GM18505 (cell line): ENCODE measurements at regions not wholly inside any gene's neighbourhood (a gene's known extent, or its start where the extent isn't known, plus 50 kb on each side); places are given as distances from the start of the nearest gene placed in this dataset.
"Not testable (repeated sequence)": the region's sequence is repeated elsewhere in the genome, so short reads cannot be mapped to it uniquely, and the experiment has no call there.

Source experiments
- ATAC-seq: cut with Tn5 transposase; IDR thresholded peaks from one replicate; pipeline ENCODE4 v1.9.1; 2021; ENCODE audit not compliant: unreplicated experiment
- POLR2A ChIP-seq: IDR thresholded peaks from 4 replicates; pipeline ENCODE4 v1.6.1; 2011; ENCODE audit warnings: borderline replicate concordance; ENCODE audit not compliant: insufficient read depth, insufficient read length; ENCODE audit errors: extremely low read depth

DNA sequence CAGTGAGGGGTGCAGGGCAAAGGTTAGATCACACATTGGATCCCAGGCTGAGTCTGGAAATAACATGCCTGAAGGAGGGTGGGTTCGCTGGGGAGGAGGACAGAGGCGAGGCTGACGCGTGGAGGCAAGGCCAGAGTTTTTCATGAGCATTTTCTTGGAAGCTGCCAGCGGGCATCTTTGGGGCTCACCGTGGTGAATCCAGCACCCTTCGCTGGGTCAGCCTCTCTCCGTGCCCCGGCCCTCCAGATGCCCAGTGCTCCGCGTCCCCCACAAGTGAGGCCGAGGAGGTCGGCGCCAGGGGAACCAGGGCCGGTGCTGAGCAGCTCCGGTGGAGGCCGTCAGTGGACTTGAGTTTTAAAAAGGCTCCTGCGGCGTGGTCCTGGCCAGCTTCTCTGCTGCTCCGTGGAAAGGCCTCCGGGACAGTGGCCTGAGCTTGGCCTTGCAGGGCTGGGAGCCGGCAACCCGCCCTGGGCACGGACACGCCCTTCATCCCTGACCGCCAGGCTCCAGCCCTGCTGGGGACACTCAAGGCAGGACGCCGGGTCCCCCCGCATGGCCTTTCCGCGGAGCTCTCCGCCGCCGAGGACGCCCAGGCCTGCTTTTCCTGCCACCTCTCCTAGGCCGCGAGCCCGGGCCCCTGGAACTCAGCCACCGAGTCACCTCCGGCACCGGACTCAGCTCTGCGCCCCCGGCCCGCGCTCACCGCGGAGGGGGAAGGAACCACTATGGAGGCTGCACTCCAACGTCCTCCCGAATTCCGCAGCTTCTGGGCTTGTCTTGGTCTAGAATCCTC, 114.3 kb downstream of the THBS2 start:
- TF ChIP-seq POLR2A: no peak
- no peak for ATAC-seq

DNA sequence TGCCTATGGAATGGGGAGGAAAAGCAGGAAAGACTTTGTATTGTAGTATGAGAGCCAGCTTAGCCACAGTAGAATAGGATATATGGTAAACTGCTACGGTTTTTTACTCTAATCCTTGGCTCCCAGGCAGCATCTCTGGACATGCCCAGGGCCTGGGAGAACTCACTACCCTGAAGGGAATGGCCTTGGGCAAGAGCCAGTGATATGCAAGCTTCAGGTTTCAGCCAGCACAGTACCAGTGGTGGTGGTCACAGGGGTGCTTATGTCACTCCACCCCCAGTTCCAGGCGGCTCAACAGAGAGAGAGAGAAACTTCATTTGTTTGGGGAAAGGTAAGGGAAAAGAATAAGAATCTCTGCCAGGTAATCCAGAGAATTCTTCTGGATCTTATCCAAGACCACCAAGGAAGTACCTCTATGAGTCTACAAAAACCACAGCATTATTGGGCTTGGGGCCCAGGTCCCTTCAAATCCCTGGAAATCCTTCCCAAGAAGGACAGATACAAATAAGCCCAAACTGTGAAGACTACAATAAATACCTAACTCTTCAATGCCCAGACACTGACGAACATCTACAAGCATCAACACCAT, 121.2 kb downstream of the THBS2 start:
- no peak for ATAC-seq
- no peak for TF ChIP-seq POLR2A

DNA sequence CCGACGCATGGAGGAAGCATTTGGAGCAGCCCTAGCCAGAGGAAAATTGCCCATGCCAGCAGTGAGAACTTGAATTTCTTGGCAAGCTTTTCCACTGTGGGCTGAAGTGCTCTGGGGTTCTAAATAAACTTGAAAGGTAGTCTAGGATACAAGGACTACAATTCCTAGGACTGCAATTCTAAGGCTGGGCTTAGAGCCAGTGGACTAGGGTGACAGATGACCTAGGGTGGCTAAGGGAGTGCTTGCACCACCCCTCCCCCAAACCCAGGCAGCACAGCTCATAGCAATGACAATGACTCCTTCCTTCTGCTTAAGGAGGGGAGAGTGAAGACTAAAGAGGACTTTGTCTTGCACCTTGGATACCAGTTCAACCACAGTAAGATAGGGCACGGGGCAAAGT, 122.3 kb downstream of the THBS2 start:
- TF ChIP-seq POLR2A: no peak
- no peak for ATAC-seq

DNA sequence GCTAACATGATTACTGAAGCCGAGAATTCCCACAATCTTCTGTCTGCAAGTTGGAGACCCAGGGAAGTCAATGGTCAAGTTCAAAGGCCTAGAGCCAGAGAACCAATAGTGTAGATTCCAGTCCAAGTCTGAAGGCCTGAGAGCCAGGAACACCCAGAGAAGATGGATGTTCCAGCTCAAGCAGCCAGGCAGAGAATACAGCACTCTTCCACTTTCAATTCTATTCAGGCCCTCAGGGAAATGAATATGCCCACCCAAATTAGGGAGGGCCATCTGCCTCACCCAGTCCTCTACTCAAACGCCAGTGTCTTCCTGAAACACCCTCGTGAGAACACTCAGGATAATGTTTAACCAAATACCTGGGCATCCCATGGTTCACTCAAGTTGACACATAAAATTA, 123.5 kb downstream of the THBS2 start:
- no peak for ATAC-seq
- TF ChIP-seq POLR2A: no peak

DNA sequence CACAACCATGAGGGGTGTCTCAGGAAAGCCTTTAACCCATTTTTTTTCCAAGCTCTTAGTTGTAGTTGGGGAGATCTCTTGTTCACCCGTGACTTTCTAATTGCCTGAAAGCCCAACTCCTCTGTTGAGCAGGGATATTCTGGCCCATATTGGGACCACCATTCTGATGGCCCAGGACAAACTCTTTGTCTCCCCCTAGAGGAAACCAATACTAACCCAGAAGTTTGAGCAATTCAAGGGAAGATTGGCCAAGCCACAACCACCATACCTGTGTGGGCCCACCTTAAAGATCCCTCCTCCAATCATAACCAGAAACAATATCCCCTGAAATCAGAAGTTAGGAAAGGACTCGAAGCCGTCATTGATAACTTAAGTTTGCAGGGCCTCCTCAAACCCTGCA, 132.6 kb downstream of the THBS2 start:
- ATAC-seq: no peak
- no peak for TF ChIP-seq POLR2A

DNA sequence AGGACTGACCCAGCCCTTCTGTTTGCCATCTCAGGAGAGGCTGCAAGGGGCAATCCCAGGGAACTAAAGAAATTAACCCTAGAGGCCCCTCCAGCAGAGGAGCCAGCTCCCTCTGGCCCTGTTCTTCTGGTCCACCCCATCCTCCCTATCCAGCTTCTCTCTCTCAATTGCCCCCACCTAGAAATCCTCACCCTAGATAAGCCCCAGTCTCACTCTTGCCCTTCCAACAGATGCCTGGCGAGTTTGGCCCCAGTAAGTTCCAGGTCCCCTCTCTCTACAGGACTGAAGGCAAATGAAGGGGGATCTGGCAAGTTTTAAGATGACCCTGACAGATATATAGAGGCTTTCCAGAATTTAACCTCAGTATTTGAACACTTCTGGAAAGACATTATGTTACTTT, 134.0 kb downstream of the THBS2 start:
- TF ChIP-seq POLR2A: no peak
- ATAC-seq: no peak

DNA sequence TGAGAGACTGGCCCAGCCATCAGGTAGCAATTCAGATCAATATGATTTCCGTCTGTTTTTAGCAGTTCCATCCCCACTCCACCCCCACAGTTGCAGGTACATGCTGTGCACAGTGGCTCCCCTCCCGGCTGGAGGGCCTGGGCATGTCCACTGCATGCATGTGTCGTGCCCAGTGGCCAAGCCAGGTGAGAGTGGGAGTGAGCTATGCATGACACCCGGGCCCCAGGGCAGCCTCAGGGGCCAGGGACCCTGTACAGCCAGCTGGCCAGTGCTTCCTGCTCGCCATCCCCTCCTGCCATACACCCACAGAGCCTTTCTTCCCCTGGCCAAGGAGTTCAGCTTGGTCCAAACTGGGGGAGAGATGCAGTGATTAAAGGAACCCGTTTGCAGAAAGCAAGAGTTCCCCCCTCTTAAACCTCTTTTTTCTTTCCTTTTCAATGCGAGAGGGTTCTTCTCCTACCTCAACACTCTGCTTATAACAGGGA, 135.3 kb downstream of the THBS2 start:
- no peak for TF ChIP-seq POLR2A
- no peak for ATAC-seq

DNA sequence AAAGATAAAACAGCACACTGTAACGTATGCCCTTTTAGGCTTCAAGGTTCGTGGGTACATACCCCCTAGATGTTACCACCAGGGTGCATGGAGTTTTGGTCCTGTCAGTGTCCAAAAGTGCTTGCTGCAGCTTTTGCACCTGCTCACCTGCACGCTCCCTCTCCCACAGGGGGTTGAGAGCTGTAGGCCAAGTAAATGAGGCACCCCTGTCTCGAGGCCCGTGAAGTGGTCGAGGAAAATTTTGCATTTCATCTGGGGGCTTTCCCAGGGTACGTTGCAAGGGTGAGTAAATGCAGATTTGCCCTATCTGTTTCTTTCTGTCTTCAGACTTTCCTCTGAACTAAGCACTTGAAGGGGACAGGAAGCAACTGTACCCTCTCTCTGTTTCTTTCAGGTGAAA, 136.0 kb downstream of the THBS2 start:
- no peak for TF ChIP-seq POLR2A
- ATAC-seq: no peak

DNA sequence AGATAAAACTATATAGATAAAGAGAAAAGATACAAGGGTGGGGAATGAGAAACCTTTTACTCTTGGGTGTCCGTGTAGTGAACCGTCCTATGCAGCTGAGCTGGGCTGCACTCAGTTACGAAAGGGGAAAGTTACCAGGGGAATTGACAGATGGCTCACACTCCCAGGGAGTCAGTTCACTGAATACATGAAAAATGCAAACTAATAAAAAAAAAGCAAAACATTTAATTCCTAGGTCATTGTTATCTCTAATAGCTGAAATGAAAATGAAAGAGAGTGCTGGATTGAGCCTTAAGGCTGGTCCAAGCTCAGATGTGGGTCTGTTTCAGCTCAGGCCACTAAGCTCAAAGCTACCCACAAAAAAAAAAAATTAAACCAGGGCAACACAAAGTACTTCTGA, 138.0 kb downstream of the THBS2 start:
- no peak for ATAC-seq
- TF ChIP-seq POLR2A: no peak

DNA sequence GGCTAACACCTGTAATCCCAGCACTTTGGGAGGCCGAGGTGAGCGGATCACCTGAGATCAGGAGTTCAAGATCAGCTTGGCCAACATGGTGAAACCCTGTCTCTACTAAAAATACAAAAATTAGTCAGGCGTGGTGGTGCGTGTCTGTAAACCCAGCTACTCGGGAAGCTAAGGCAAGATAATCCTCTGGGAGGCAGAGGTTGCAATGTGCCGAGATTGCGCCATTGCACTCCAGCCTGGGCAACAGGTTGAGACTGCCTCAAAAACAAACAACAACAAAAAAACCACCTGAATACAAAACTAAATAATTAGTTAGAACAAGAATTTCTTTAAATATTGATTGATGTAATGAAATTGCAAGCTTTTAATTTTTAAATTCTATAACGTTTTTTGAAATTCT, 139.0 kb downstream of the THBS2 start:
- ATAC-seq: not testable (repeated sequence)

DNA sequence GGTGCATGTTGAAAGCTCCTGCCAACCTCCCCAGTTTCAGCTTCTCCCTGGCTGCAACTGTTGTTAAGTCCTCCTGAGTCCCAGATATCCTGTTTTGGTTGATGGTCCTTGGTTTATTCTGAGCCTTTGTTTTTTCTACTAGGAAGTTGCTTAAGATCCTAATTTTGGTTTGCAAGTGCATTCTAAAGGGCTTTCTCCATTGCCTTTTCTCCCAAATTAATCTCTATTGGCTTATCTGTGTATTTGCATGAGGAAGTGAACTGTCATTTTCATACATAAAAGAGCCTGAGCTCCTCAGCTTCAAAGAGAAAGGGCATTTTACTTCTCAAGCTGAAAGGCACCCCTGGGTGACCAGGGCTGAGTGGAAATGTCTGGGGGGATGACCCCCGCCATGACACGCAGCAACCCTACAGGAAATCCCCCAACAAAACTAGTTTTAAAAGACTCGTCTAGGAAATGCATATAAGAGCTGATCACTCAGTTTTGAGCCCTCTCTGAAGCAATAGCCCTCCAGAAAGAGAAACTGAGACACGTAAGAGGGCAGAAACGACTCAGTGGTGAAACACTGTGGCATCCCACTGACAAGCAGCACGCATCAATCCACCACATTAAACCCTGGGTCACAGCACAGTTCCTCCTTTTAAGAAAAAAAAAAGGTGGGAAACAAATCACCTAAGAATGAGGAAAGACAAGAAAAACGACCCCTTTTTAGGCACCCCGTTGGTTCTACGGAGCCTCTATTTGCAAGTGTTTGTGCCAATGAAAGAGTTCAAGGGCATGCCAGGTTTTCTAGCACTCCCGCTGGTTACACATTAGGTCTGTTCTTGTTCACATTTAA, 140.9 kb downstream of the THBS2 start:
- peak; percentile 79 for ATAC-seq
- no peak for TF ChIP-seq POLR2A

DNA sequence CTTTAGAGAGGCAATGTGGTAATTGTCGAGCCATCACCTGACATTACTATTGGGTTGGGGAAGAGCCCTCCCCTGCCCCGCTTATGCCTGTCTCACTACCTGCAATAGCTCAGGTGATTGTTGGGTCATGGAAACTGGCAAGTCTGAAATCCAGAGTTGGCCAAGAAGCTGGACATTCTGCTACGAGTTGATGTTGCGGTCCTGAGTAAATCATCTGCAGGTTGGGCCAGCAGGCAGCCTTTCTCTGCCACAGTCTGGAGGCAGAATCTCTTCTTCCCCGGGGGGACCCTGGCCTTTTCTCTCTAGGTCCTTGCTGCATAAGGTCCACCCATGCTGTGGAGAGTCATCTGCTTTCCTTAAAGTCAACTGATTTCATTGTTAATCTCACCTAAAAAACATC, 142.4 kb downstream of the THBS2 start:
- no peak for TF ChIP-seq POLR2A

DNA sequence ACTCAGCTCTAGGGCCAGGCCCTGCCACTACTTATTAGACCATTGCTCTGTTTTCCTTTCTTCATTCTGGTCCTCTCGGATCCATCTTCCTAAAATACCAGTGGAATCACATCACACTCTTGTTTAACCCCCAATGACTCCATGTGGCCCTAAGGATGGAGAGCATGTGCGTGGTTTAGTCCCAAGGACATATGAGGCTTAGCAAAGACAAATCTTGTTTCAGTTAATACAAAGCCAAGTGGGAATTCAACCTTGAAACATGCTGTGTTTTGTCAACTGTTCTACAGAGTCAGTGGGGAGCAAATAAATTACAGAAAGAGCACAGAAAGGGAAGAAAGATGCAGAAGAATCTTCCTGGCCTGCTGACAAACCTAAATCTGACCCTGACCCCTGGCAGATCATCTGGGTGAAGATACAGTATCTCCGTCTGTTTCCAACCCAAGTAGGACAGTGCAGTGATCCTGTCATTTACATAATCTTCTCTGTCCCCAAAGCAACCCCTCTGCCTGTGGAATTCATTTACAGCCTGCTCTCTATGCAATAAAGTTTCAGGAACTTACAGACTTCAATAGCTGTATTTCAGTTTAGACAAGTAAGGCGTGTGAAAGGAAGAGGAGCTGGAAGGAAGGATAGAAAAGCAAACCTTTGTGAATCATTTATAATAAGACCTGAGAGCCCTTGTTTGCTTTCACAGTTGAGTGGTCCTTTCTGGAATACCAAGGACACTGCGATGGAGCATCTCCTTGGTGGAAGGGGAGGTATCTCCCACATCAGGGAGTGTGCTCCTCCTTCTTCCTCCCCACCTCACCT, 144.0 kb downstream of the THBS2 start:
- no peak for ATAC-seq
- no peak for TF ChIP-seq POLR2A

More for the DNA sequence above, 142.4 kb downstream of the THBS2 start:
- no peak for ATAC-seq
